Peyer's patch (tissue), 4 donors: ENCODE measurements at regions not wholly inside any gene's neighbourhood (a gene's known extent, or its start where the extent isn't known, plus 50 kb on each side); places are given as distances from the start of the nearest gene placed in this dataset.

Source experiments
- CTCF ChIP-seq, 6 experiments: fragments of 450-650 bp in 4 of 6; fragments of 200-600 bp in 2 of 6; sonication (generic) in 1 of 6; IDR thresholded peaks; one replicate each; pipeline ENCODE4 v1.5.1; 2017 to 2019; ENCODE audit warnings: antibody characterized with exemption in 6 of 6, mild to moderate bottlenecking in 3 of 6, moderate library complexity in 1 of 6
- POLR2A ChIP-seq, 2 donors: fragments of 450-650 bp; IDR thresholded peaks; one replicate each; pipeline ENCODE4 v1.5.1; 2017; ENCODE audit warnings: antibody characterized with exemption in 2 of 2, mild to moderate bottlenecking in 2 of 2, moderate library complexity in 2 of 2

- TF ChIP-seq CTCF (IDR thresholded peaks at IDR 0.05), result no peak
- TF ChIP-seq POLR2A (IDR thresholded peaks at IDR 0.05), result no peak
Observed at GRCh38 chr13:47890146-47890814, 110.8 kb downstream of the SUCLA2 start.
